Left lung (tissue), 4 donors: ENCODE measurements at regions not wholly inside any gene's neighbourhood (a gene's known extent, or its start where the extent isn't known, plus 50 kb on each side); places are given as distances from the start of the nearest gene placed in this dataset.

ENCODE experiments used
- ATAC-seq: fragments of 200-7000 bp; cut with Tn5 transposase; one replicate; pipeline ENCODE4 v1.9.1; 2020; ENCODE audit warnings: moderate library complexity
- DNase-seq, 4 donors: peaks; one replicate each; pipeline ENCODE4 v3.0.0-alpha.2; 2013 to 2020
- H3K27ac ChIP-seq, 2 donors: fragments of 200-600 bp; sonication (generic) in 1 of 2; one replicate each; pipeline versions ENCODE4 v1.5.0 to v1.8.0; 2020 to 2021
- H3K27me3 ChIP-seq, 2 donors: fragments of 200-600 bp; sonication (generic) in 1 of 2; one replicate each; pipeline versions ENCODE4 v1.5.0 to v1.8.0; 2020 to 2021
- H3K36me3 ChIP-seq, 2 donors: fragments of 200-600 bp; sonication (generic) in 1 of 2; one replicate each; pipeline versions ENCODE4 v1.5.0 to v1.8.0; 2020 to 2021
- H3K4me1 ChIP-seq, 2 donors: fragments of 200-600 bp; one replicate each; pipeline ENCODE4 v1.8.0; 2021
- H3K4me3 ChIP-seq, 2 donors: fragments of 200-600 bp; sonication (generic) in 1 of 2; one replicate each; pipeline versions ENCODE4 v1.5.0 to v1.8.0; 2020 to 2021; ENCODE audit warnings: mild to moderate bottlenecking in 1 of 2
- H3K9me3 ChIP-seq, 2 donors: fragments of 200-600 bp; sonication (generic) in 1 of 2; one replicate each; pipeline versions ENCODE4 v1.5.0 to v1.8.0; 2020 to 2021
- CTCF ChIP-seq, 2 donors: fragments of 200-600 bp; sonication (generic) in 1 of 2; IDR thresholded peaks; one replicate each; pipeline versions ENCODE4 v1.5.0 to v1.8.0; 2021; ENCODE audit warnings: antibody characterized with exemption in 2 of 2
- intact Hi-C, 2 donors: fragments of 100-400 bp; cut with DNase I; formaldehyde crosslinking; loops; one replicate each; pipeline versions ENCODE4 v1.11.2 to v1.14.2; 2022
- donor health status: DM: no; HTN: yes; CAD: no.
- donor health status: DM: no; HTN: no; CAD: no.

DNA sequence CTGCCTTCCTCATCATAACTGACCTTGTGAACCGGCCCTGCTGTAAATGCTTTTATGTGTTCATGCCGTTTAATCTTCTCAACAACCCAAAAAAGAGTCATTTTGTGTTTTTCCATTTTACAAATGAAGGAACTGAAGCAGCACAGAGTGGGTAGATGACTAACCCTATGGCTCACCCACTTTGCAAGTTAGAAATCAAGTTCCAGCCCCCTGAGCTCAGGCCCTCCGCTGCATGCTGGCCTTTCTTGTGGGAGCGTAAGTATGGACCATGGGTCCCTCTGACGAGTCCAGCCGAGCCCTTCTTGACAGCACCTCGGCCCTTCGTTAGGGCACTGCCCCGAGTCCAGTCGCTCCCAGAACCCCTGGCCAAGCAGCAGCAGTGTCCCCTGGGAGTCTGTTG, 194.6 kb downstream of the GLI2 start:
- ATAC-seq: no peak
- Histone ChIP-seq H3K36me3 (no peaks in the 10 kb centered on the region), H3K27me3 (peaks cover 0 to 3% of the 10 kb centered on the region in 2 donors)

DNA sequence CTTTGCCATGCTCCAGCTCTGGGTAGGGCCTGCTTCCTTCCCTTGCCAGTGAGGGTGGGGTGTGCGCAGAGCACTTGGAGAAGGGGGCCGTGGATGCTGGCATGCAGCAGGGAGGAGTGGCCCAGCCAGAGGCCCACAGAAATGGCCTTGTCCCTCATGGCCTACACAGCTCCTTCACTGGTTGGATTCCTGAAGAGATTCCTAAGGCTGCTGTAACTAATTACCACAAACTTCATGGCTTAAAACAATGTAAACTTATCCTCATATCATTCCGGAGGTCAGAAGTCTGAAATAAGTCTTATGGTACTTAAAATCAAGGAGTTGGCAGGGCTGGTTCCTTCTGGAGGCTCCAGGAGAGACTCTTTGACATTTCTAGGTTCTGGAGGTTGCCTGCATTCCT, 195.2 kb downstream of the GLI2 start:
- Histone ChIP-seq H3K9me3 (peaks cover 0 to 5% of the 10 kb centered on the region in 2 donors), H3K4me1 (peaks cover 0 to 9% of the 10 kb centered on the region in 2 donors), H3K27me3 (peaks cover 0 to 9% of the 10 kb centered on the region in 2 donors), H3K4me3 (no peak overlapping the region), H3K36me3 (no peaks in the 10 kb centered on the region), H3K27ac (no peak overlapping the region)
- DNase-seq: no peak
- ATAC-seq: no peak
- intact Hi-C loops: no loop called here
- TF ChIP-seq CTCF (IDR thresholded peaks at IDR 0.05): no peak

More for the DNA sequence above, 194.6 kb downstream of the GLI2 start:
- Histone ChIP-seq H3K27ac (no peak overlapping the region), H3K4me3 (no peak overlapping the region), H3K4me1 (peaks cover 0 to 3% of the 10 kb centered on the region in 2 donors), H3K9me3 (peaks cover 0 to 5% of the 10 kb centered on the region in 2 donors)
- intact Hi-C loops: no loop called here
- DNase-seq: no peak
- TF ChIP-seq CTCF (IDR thresholded peaks at IDR 0.05): no peak

DNA sequence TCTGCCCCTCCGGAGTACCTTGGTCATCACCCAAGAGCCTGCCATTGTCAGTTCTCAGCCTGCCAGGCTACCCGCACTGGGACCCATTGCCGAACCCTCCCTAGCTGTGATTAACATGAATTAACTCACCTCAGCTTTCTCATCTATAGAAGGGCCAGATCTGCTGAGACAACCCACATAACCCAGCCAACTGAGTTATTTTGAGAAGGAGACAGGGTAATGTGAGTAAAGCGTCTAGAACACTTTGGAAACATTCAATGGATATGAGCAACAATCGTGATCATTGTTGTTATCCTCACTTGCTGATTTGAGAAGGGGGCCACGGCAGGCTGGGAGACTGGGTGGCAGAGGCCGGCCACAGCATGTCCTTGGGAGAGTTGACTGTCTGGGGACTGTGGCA, 196.8 kb downstream of the GLI2 start:
- Histone ChIP-seq H3K9me3 (peaks cover 0 to 5% of the 10 kb centered on the region in 2 donors), H3K27ac (no peak overlapping the region), H3K4me3 (no peak overlapping the region), H3K36me3 (no peaks in the 10 kb centered on the region), H3K27me3 (peaks cover 0 to 14% of the 10 kb centered on the region in 2 donors), H3K4me1 (peaks cover 0 to 20% of the 10 kb centered on the region in 2 donors)
- intact Hi-C loops: no loop called here
- DNase-seq (no peak), ATAC-seq (no peak)
- TF ChIP-seq CTCF (IDR thresholded peaks at IDR 0.05): no peak

DNA sequence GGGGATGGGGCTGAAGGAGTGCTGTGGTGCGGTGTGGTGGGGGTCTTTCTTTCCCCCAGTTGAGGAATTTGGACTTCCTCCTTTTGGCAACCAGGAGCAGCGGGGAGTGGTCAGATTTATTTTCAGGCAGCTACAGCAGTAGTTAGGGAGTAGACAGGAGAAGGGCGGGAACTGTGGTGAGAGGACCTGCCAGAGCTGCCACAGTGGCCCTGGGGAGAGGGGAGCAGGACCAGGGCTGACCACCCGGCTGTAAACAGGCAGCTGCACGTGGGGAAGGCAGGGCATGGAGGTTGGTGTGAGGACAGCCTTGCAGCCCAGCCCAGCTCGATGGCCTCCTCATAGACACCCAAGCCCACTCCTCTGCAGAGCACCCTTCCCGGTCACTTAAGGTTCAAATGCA, 197.2 kb downstream of the GLI2 start:
- no peak for ATAC-seq
- no peak for TF ChIP-seq CTCF (IDR thresholded peaks at IDR 0.05)
- peaks cover 0 to 14% of the 10 kb centered on the region in 2 donors for H3K27me3 ChIP-seq
- no peak for DNase-seq
- intact Hi-C loops: no loop called here
- H3K36me3 ChIP-seq: no peaks in the 10 kb centered on the region
- H3K4me3 ChIP-seq: no peak overlapping the region
- peaks cover 0 to 20% of the 10 kb centered on the region in 2 donors for H3K4me1 ChIP-seq
- H3K9me3 ChIP-seq: peaks cover 0 to 5% of the 10 kb centered on the region in 2 donors
- H3K27ac ChIP-seq: no peak overlapping the region

DNA sequence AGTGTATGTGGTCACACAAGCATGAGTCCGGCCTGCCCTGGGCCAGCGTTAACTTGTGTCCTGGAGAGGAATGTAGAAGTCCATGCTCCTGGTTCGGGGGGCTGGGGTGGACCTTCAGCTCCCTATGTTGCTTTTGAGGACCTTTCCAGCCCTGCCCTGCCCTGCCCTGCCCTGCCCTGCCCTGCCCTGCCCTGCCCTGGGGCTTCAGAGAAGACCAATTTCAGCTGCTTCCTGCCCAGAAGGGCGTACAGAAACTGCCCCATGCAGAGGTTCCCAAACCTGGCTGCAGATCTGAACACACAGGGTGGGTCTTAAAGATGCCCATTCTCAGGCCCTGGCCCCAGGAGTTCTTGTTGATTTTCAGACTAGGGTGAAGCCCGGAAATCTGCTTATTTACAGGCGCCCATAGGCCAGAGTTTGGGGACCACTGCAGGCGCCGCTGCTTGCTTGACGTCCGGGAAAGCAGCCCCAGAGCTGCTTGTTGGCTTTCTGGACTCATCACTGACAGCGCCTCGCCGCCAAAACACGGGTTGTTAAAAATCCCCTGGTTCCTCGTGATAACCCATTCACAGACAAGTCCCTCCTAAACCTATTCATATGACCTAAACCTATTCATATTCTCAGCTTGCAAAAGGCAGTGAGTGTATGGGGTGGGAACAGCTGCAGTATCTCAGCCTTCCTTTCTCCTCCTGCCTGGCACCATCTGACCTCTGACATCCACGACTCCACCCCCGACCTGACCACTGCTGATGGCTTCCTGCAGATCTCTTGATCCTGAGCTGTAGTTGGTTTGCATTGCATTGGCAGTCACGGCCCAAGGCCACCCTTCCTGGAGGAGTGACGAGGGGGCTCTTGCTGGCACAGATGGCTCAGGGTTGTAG, 198.3 kb downstream of the GLI2 start:
- intact Hi-C loops: no loop called here
- Histone ChIP-seq H3K9me3 (peaks cover 0 to 5% of the 10 kb centered on the region in 2 donors), H3K4me3 (no peak overlapping the region), H3K27me3 (peaks cover 0 to 14% of the 10 kb centered on the region in 2 donors), H3K27ac (peak overlapping the region; percentile 13 to 69), H3K36me3 (no peaks in the 10 kb centered on the region), H3K4me1 (peaks cover 0 to 20% of the 10 kb centered on the region in 2 donors)
- no peak for TF ChIP-seq CTCF (IDR thresholded peaks at IDR 0.05)
- ATAC-seq (no peak), DNase-seq (no peak)
